ENCODE measurements at regions not wholly inside any gene's neighbourhood (a gene's known extent, or its start where the extent isn't known, plus 50 kb on each side); places are given as distances from the start of the nearest gene placed in this dataset.

- Histone ChIP-seq H3K4me2 (no peak overlapping the region), H3K9me2 (ENCODE audit: insufficient read depth) (no peaks in the 10 kb centered on the region), H3K27ac (ENCODE audit: low read depth) (no peak overlapping the region), H3K36me3 (ENCODE audit: insufficient read depth) (no peaks in the 10 kb centered on the region), H3K4me1 (ENCODE audit: insufficient read depth) (no peaks in the 10 kb centered on the region), H3K27me3 (ENCODE audit: insufficient read depth) (no peaks in the 10 kb centered on the region), H3F3A (replicated peaks; ENCODE audit: low read depth) (no peaks in the 10 kb centered on the region), H3K79me2 (replicated peaks; ENCODE audit: insufficient read depth) (no peaks in the 10 kb centered on the region), H4K20me1 (replicated peaks; ENCODE audit: insufficient read depth) (no peaks in the 10 kb centered on the region), H2AFZ (no peak overlapping the region), H3K4me3 (no peak overlapping the region)
- Mint-ChIP-seq H3K36me3 (ENCODE audit: low read depth) (no peaks in the 10 kb centered on the region), H3K4me3 (no peak overlapping the region), H3K27ac (no peak overlapping the region), H3K27me3 (ENCODE audit: insufficient read depth, low read depth, poor library complexity) (no peaks in the 10 kb centered on the region), H3K9me3 (no peaks in the 10 kb centered on the region), H3K4me1 (no peaks in the 10 kb centered on the region)
- TF ChIP-seq EZH2phosphoT487 (IDR thresholded peaks at IDR 0.05; ENCODE audit: unreplicated experiment) (no peak), STAT1 (IDR thresholded peaks at IDR 0.05; ENCODE audit: unreplicated experiment) (no peak), CREB1 (CRISPR knock-in tag; IDR thresholded peaks at IDR 0.05; ENCODE audit: low read depth) (no peak), JUNB (IDR thresholded peaks at IDR 0.05; ENCODE audit: unreplicated experiment) (no peak), ZNF331 (CRISPR knock-in tag; IDR thresholded peaks at IDR 0.05; ENCODE audit: low read depth) (no peak)
- TF ChIP-seq, protein P1, sequence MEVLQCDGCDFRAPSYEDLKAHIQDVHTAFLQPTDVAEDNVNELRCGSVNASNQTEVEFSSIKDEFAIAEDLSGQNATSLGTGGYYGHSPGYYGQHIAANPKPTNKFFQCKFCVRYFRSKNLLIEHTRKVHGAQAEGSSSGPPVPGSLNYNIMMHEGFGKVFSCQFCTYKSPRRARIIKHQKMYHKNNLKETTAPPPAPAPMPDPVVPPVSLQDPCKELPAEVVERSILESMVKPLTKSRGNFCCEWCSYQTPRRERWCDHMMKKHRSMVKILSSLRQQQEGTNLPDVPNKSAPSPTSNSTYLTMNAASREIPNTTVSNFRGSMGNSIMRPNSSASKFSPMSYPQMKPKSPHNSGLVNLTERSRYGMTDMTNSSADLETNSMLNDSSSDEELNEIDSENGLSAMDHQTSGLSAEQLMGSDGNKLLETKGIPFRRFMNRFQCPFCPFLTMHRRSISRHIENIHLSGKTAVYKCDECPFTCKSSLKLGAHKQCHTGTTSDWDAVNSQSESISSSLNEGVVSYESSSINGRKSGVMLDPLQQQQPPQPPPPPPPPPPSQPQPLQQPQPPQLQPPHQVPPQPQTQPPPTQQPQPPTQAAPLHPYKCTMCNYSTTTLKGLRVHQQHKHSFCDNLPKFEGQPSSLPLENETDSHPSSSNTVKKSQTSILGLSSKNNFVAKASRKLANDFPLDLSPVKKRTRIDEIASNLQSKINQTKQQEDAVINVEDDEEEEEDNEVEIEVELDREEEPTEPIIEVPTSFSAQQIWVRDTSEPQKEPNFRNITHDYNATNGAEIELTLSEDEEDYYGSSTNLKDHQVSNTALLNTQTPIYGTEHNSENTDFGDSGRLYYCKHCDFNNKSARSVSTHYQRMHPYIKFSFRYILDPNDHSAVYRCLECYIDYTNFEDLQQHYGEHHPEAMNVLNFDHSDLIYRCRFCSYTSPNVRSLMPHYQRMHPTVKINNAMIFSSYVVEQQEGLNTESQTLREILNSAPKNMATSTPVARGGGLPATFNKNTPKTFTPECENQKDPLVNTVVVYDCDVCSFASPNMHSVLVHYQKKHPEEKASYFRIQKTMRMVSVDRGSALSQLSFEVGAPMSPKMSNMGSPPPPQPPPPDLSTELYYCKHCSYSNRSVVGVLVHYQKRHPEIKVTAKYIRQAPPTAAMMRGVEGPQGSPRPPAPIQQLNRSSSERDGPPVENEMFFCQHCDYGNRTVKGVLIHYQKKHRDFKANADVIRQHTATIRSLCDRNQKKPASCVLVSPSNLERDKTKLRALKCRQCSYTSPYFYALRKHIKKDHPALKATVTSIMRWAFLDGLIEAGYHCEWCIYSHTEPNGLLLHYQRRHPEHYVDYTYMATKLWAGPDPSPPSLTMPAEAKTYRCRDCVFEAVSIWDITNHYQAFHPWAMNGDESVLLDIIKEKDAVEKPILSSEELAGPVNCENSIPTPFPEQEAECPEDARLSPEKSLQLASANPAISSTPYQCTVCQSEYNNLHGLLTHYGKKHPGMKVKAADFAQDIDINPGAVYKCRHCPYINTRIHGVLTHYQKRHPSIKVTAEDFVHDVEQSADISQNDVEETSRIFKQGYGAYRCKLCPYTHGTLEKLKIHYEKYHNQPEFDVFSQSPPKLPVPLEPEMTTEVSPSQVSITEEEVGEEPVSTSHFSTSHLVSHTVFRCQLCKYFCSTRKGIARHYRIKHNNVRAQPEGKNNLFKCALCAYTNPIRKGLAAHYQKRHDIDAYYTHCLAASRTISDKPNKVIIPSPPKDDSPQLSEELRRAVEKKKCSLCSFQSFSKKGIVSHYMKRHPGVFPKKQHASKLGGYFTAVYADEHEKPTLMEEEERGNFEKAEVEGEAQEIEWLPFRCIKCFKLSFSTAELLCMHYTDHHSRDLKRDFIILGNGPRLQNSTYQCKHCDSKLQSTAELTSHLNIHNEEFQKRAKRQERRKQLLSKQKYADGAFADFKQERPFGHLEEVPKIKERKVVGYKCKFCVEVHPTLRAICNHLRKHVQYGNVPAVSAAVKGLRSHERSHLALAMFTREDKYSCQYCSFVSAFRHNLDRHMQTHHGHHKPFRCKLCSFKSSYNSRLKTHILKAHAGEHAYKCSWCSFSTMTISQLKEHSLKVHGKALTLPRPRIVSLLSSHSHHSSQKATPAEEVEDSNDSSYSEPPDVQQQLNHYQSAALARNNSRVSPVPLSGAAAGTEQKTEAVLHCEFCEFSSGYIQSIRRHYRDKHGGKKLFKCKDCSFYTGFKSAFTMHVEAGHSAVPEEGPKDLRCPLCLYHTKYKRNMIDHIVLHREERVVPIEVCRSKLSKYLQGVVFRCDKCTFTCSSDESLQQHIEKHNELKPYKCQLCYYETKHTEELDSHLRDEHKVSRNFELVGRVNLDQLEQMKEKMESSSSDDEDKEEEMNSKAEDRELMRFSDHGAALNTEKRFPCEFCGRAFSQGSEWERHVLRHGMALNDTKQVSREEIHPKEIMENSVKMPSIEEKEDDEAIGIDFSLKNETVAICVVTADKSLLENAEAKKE (CRISPR knock-in tag; IDR thresholded peaks at IDR 0.05) = no peak
- TF ChIP-seq, protein P2, sequence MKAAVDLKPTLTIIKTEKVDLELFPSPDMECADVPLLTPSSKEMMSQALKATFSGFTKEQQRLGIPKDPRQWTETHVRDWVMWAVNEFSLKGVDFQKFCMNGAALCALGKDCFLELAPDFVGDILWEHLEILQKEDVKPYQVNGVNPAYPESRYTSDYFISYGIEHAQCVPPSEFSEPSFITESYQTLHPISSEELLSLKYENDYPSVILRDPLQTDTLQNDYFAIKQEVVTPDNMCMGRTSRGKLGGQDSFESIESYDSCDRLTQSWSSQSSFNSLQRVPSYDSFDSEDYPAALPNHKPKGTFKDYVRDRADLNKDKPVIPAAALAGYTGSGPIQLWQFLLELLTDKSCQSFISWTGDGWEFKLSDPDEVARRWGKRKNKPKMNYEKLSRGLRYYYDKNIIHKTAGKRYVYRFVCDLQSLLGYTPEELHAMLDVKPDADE (IDR thresholded peaks at IDR 0.05) = no peak
- DNase-seq (ENCODE audit: low spot score) (no peak), ATAC-seq (no peak)
Observed at GRCh38 chrX:130467936-130468335, 66.1 kb downstream of the RBMX2 start.
